Endothelial cell of umbilical vein (primary cell): ENCODE measurements at regions not wholly inside any gene's neighbourhood (a gene's known extent, or its start where the extent isn't known, plus 50 kb on each side); places are given as distances from the start of the nearest gene placed in this dataset.
"Not testable (repeated sequence)": the region's sequence is repeated elsewhere in the genome, so short reads cannot be mapped to it uniquely, and the experiment has no call there.

Experiments used
- BruUV-seq: library from RNA; stranded (reverse); fragments of 400-500 nt; replicated peaks from 2 replicates; lab custom pipeline; 2021; lab: Mats Ljungman, UMichigan
- CTCF ChIA-PET: fragments of 300-600, 350-600 bp; sonication (Branson Sonifier 250); formaldehyde crosslinking; loops from one replicate; lab custom pipeline; 2021; ENCODE audit warnings: antibody characterized with exemption, inconsistent platforms; lab: Charles Lee
- POLR2A ChIA-PET: fragments of 300-600, 350-600 bp; sonication (Branson Sonifier 250); formaldehyde crosslinking; loops from one replicate; lab custom pipeline; 2021; ENCODE audit warnings: antibody characterized with exemption, inconsistent platforms; lab: Charles Lee
- DNase-seq: peaks from one replicate; pipeline ENCODE4 v3.0.0-alpha.2; 2011; ENCODE audit warnings: low read depth, low spot score
- FAIRE-seq: peaks from 2 replicates; lab custom pipeline; 2011; peaks lifted over from hg19 to GRCh38; lab: Jason Lieb, UNC
- H2AFZ ChIP-seq: 2 replicates; pipeline ENCODE4 v1.6.0; 2012; ENCODE audit warnings: low read depth, low read length, control low read depth, inconsistent platforms
- H3K27ac ChIP-seq: 2 replicates; pipeline ENCODE4 v1.5.1; 2011; ENCODE audit warnings: low read depth, mild to moderate bottlenecking, control low read depth, low read length, moderate library complexity; ENCODE audit not compliant: insufficient read depth
- H3K27me3 ChIP-seq, 2 experiments: 2 replicates each; pipeline versions ENCODE4 v1.6.0 to v1.6.1; 2011; ENCODE audit warnings: low read length in 2 of 2, mixed read lengths in 1 of 2; ENCODE audit not compliant: control insufficient read depth in 2 of 2, insufficient read depth in 2 of 2
- H3K36me3 ChIP-seq, 2 experiments: 2 replicates in 1 of 2; 3 replicates in 1 of 2; pipeline ENCODE4 v1.5.1; 2011; ENCODE audit warnings: low read length in 2 of 2, mild to moderate bottlenecking in 1 of 2, moderate library complexity in 1 of 2; ENCODE audit not compliant: control insufficient read depth in 2 of 2, insufficient read depth in 2 of 2; ENCODE audit errors: extremely low read depth in 1 of 2
- H3K4me1 ChIP-seq: 3 replicates; pipeline ENCODE4 v1.5.1; 2011; ENCODE audit warnings: mild to moderate bottlenecking, low read length; ENCODE audit not compliant: control insufficient read depth, insufficient read depth; ENCODE audit errors: extremely low read depth
- H3K4me2 ChIP-seq: 2 replicates; pipeline ENCODE4 v1.6.1; 2011; ENCODE audit warnings: low read length, control low read depth, mixed read lengths; ENCODE audit not compliant: insufficient read depth
- H3K4me3 ChIP-seq, 3 experiments: fragments of 200-600 bp in 1 of 3; sonication (generic), shearing (Covaris generic) in 1 of 3; replicated peaks in 1 of 3; 2 replicates each; pipeline ENCODE4 v1.5.1; 2011 to 2016; ENCODE audit warnings: control low read depth in 3 of 3, low read length in 3 of 3, mild to moderate bottlenecking in 2 of 3, inconsistent platforms in 1 of 3, low read depth in 1 of 3, moderate library complexity in 1 of 3; ENCODE audit not compliant: insufficient read depth in 1 of 3
- H3K79me2 ChIP-seq: 2 replicates; pipeline ENCODE4 v1.6.0; 2012; ENCODE audit warnings: low read length, inconsistent platforms; ENCODE audit not compliant: control insufficient read depth, insufficient read depth
- H3K9ac ChIP-seq: replicated peaks from 2 replicates; pipeline ENCODE3; 2011; ENCODE audit warnings: low read length, control low read depth; ENCODE audit not compliant: insufficient read depth; ENCODE audit errors: extremely low read depth
- H3K9me1 ChIP-seq: replicated peaks from 3 replicates; pipeline ENCODE4 v1.6.0; 2011; ENCODE audit warnings: mild to moderate bottlenecking, low read length; ENCODE audit not compliant: control insufficient read depth, insufficient read depth; ENCODE audit errors: extremely low read depth
- H3K9me3 ChIP-seq: replicated peaks from 2 replicates; pipeline ENCODE4 v1.5.1; 2012; ENCODE audit warnings: low read length, inconsistent platforms; ENCODE audit not compliant: control insufficient read depth, insufficient read depth
- H4K20me1 ChIP-seq: replicated peaks from 2 replicates; pipeline ENCODE3; 2011; ENCODE audit warnings: mild to moderate bottlenecking, low read length; ENCODE audit not compliant: control insufficient read depth, insufficient read depth; ENCODE audit errors: extremely low read depth
- EZH2 ChIP-seq: IDR thresholded peaks from 2 replicates; pipeline ENCODE4 v1.6.1; 2012; ENCODE audit warnings: borderline replicate concordance, low read depth, mild to moderate bottlenecking, moderate library complexity, low read length, inconsistent platforms; ENCODE audit not compliant: severe bottlenecking
- FOS ChIP-seq: IDR thresholded peaks from 2 replicates; pipeline ENCODE4 v1.6.1; 2011; ENCODE audit warnings: mild to moderate bottlenecking, low read length, moderate library complexity, borderline replicate concordance; ENCODE audit not compliant: insufficient read depth
- GATA2 ChIP-seq: IDR thresholded peaks from 2 replicates; pipeline ENCODE4 v1.7.0; 2011; ENCODE audit warnings: low read depth, mild to moderate bottlenecking, moderate library complexity, mixed read lengths, low read length; ENCODE audit not compliant: insufficient read length, insufficient read depth
- JUN ChIP-seq: IDR thresholded peaks from 2 replicates; pipeline ENCODE4 v1.6.1; 2011; ENCODE audit warnings: borderline replicate concordance, low read depth; ENCODE audit not compliant: insufficient read length, insufficient read depth
- MYC ChIP-seq: IDR thresholded peaks from one replicate; pipeline ENCODE4 v1.6.1; 2011; ENCODE audit warnings: mild to moderate bottlenecking, low read depth, low read length
- POLR2A ChIP-seq: IDR thresholded peaks from 2 replicates; pipeline ENCODE4 v1.6.1; 2012; ENCODE audit warnings: low read depth, mild to moderate bottlenecking, control low read depth, low read length
- POLR2AphosphoS5 ChIP-seq: IDR thresholded peaks from 2 replicates; pipeline ENCODE4 v1.6.1; 2012; ENCODE audit warnings: low read depth, mild to moderate bottlenecking, control low read depth, low read length, moderate library complexity; ENCODE audit not compliant: insufficient read depth
- dilution Hi-C: fragments of 300-500 bp; cut with MboI; formaldehyde crosslinking; loops from one replicate; pipeline ENCODE4 v1.15.0; 2019; ENCODE audit warnings: low sequenced_read_pairs; ENCODE audit not compliant: extremely low pct_ligation_motif_present
- intact Hi-C: fragments of 100-400 bp; cut with micrococcal nuclease; formaldehyde crosslinking; loops from one replicate; pipeline ENCODE4 v1.10.0; 2022
- TF ChIP-seq, protein P1 (sequence below): IDR thresholded peaks from 2 replicates; pipeline ENCODE4 v1.6.1; 2011; ENCODE audit not compliant: insufficient read depth, insufficient read length
- TF ChIP-seq, protein P2 (sequence below), 2 donors: IDR thresholded peaks; 1 replicate in 1 of 2; 2 replicates in 1 of 2; pipeline ENCODE4 v1.5.1; 2011; ENCODE audit warnings: low read length in 2 of 2, mild to moderate bottlenecking in 2 of 2, moderate library complexity in 2 of 2, control low read depth in 1 of 2, inconsistent platforms in 1 of 2, low read depth in 1 of 2; ENCODE audit not compliant: insufficient read depth in 1 of 2; ENCODE audit errors: extremely low read depth in 1 of 2

DNA sequence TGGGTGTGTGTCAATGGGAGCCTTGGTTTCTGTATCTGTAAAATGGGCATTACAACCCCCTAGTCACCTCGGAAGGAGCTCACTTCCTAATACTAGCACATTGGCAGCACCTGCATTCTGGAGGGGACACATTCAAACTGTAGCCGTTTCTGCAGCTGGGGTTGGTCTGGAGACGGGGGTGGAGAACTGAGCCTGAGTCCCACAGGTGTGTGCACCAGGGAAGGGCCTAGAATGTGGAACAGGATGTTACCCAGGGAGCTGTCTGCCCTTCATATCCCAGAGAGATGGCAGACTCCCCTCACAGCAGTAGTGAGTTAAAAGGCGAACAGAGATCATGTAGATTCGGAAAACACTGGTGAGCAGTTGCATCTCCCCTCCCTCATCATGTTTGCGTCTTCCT, 272.8 kb upstream of the ZNF32 start:
- POLR2A ChIA-PET, result no interaction called here
- Histone ChIP-seq H3K27ac (no peak overlapping the region), H3K27me3 (peaks cover 0 to 3% of the 10 kb centered on the region in 2 experiments), H3K79me2 (no peaks in the 10 kb centered on the region), H3K4me1 (no peaks in the 10 kb centered on the region), H3K9me3 (no peaks in the 10 kb centered on the region), H3K9me1 (no peaks in the 10 kb centered on the region), H2AFZ (no peak overlapping the region), H3K4me3 (no peak overlapping the region), H4K20me1 (no peaks in the 10 kb centered on the region), H3K4me2 (no peak overlapping the region), H3K36me3 (no peaks in the 10 kb centered on the region), H3K9ac (no peak overlapping the region)
- TF ChIP-seq POLR2AphosphoS5 (no peak), POLR2A (no peak), MYC (no peak), GATA2 (no peak), FOS (no peak), EZH2 (no peak), JUN (no peak)
- TF ChIP-seq, protein P1, sequence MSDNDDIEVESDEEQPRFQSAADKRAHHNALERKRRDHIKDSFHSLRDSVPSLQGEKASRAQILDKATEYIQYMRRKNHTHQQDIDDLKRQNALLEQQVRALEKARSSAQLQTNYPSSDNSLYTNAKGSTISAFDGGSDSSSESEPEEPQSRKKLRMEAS, result no peak
- TF ChIP-seq, protein P2, sequence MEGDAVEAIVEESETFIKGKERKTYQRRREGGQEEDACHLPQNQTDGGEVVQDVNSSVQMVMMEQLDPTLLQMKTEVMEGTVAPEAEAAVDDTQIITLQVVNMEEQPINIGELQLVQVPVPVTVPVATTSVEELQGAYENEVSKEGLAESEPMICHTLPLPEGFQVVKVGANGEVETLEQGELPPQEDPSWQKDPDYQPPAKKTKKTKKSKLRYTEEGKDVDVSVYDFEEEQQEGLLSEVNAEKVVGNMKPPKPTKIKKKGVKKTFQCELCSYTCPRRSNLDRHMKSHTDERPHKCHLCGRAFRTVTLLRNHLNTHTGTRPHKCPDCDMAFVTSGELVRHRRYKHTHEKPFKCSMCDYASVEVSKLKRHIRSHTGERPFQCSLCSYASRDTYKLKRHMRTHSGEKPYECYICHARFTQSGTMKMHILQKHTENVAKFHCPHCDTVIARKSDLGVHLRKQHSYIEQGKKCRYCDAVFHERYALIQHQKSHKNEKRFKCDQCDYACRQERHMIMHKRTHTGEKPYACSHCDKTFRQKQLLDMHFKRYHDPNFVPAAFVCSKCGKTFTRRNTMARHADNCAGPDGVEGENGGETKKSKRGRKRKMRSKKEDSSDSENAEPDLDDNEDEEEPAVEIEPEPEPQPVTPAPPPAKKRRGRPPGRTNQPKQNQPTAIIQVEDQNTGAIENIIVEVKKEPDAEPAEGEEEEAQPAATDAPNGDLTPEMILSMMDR (IDR thresholded peaks at IDR 0.05; ENCODE audit: extremely low read depth in 1 of 2, insufficient read depth in 1 of 2, low read depth in 1 of 2, low read length in 2 of 2), result no peak
- FAIRE-seq (no peak), DNase-seq (no peak)
- dilution Hi-C loops (no loop called here), intact Hi-C loops (loop anchor here (10.0 kb wide), 1 partner anchor 393 kb away; no protein-coding TSS in a partner anchor)
- no TSS peak for BruUV-seq
- CTCF ChIA-PET, result no interaction called here

DNA sequence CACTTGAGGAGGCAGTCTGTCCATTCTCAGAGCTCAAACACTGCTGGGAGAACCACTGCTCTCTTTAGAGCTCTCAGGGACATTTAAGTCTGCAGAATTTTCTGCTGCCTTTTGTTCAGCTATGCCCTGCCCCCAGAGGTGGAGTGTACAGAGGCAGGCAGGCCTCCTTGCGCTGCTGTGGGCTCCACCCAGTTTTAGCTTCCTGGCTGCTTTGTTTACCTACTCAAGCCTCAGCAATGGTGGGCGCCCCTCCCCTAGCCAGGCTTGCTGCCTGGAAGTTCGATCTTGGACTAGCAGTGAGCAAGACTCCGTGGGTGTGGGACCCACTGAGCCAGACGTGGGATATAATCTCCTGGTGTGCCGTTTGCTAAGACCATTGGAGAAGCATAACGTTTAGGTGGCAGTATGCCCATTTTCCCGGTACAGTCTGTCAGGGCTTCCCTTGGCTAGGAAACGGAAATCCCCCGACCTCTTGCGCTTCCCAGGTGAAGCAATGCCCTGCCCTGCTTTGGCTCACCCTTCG, 271.6 kb upstream of the ZNF32 start:
- dilution Hi-C loops, H3K36me3 ChIP-seq, DNase-seq, FAIRE-seq, H3K9me3 ChIP-seq, H3K27ac ChIP-seq, H3K4me2 ChIP-seq, H3K79me2 ChIP-seq, H4K20me1 ChIP-seq, H3K27me3 ChIP-seq, H2AFZ ChIP-seq, H3K4me3 ChIP-seq, H3K9me1 ChIP-seq, BruUV-seq, H3K9ac ChIP-seq, CTCF ChIA-PET, POLR2A ChIA-PET, H3K4me1 ChIP-seq: not testable (repeated sequence)
- intact Hi-C loops, result loop anchor here (10.0 kb wide), 1 partner anchor 395 kb away; no protein-coding TSS in a partner anchor
